ENCODE measurements at regions not wholly inside any gene's neighbourhood (a gene's known extent, or its start where the extent isn't known, plus 50 kb on each side); places are given as distances from the start of the nearest gene placed in this dataset.

- TF ChIP-seq RAD21 (IDR thresholded peaks at IDR 0.05; ENCODE audit: low read length) (no peak), CTCF (conservative IDR thresholded peaks at IDR 0.05; ENCODE audit: low read depth, low read length) (no peak), RFX5 (IDR thresholded peaks at IDR 0.05; ENCODE audit: low read depth, low read length) (no peak), USF2 (IDR thresholded peaks at IDR 0.05; ENCODE audit: low read depth, low read length) (no peak), POLR2A (IDR thresholded peaks at IDR 0.05; ENCODE audit: low read depth, low read length) (no peak)
Observed at GRCh38 chr11:69358398-69359020, 64.6 kb downstream of the MYEOV start.

Measured in IMR-90 (cell line).